GM21528 (cell line): ENCODE measurements at regions not wholly inside any gene's neighbourhood (a gene's known extent, or its start where the extent isn't known, plus 50 kb on each side); places are given as distances from the start of the nearest gene placed in this dataset.
A peak's percentile ranks its signal among the peaks of the same experiment; 100 is the strongest.

Experiments
- ATAC-seq: cut with Tn5 transposase; IDR thresholded peaks from one replicate; pipeline ENCODE4 v1.9.1; 2021; ENCODE audit warnings: mild to moderate bottlenecking, moderate library complexity; ENCODE audit not compliant: unreplicated experiment, low FRiP score

- peak; percentile 82 for ATAC-seq
These were observed 63.5 kb upstream of the WDR17 start for GRCh38 chr4:176002007-176002613.

GRCh38 chr4:176005766-176006165, 59.9 kb upstream of the WDR17 start:
- ATAC-seq, result no peak

DNA sequence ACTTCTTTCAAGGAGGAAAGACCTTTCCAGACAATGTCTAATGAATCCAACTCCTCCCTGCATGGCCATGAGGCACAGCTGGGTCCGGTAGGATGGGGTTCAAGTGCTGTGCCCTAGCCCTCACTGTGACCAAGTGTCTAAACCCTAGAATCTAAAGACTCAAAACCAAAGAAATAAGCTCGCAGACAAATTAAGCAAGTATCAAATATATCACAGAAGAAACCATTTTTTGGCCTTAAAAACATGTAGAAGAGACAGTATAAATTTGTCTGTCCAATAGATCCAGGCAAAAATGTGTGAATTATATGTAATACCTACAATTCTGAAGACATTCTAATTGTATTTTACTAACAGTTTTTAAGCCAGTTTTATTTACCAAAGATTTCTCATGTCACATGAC, 56.4 kb upstream of the WDR17 start:
- ATAC-seq, result no peak

DNA sequence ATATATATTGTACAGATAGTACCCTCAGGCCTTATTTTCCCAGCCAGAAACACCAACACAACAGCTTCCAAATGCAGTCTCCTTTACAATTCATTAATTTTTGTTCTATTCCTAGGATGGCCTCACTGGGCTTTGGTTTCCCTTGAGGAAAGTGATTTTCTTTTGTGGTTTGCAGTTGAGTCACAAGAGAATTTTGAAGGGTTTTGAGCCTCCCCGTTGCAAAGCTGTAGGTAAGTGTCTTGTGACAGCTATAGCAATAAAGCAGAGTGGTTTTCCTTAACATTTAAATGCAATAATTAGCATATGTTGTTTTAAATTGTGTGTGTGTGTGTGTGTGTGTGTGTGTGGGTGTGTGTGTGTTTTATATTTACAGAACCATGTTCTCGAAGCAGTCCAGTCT, 54.1 kb upstream of the WDR17 start:
- ATAC-seq, result no peak

GRCh38 chr4:176013476-176014247, 52.0 kb upstream of the WDR17 start:
- peak; percentile 90 for ATAC-seq

- no peak for ATAC-seq
These were observed 51.0 kb upstream of the WDR17 start for GRCh38 chr4:176014583-176015108.
